IMR-90 (cell line): ENCODE measurements at regions not wholly inside any gene's neighbourhood (a gene's known extent, or its start where the extent isn't known, plus 50 kb on each side); places are given as distances from the start of the nearest gene placed in this dataset.

Source experiments
- FOS ChIP-seq: fragments of 150-350 bp; IDR thresholded peaks from 2 replicates; pipeline ENCODE4 v1.6.1; 2016; ENCODE audit warnings: low read depth, low read length
- POLR2A ChIP-seq: IDR thresholded peaks from 2 replicates; pipeline ENCODE4 v1.6.1; 2012; ENCODE audit warnings: mild to moderate bottlenecking, low read depth, low read length
- RCOR1 ChIP-seq: IDR thresholded peaks from 2 replicates; pipeline ENCODE4 v1.6.1; 2012; ENCODE audit warnings: mild to moderate bottlenecking, low read length, improper control_type of control experiment; ENCODE audit not compliant: insufficient replicate concordance
- SMC3 ChIP-seq: fragments of 150-350 bp; IDR thresholded peaks from 2 replicates; pipeline ENCODE4 v1.6.1; 2016; ENCODE audit warnings: low read depth, mild to moderate bottlenecking, antibody characterized with exemption, low read length, moderate library complexity
- TF ChIP-seq, protein P1 (sequence below): conservative IDR thresholded peaks from 2 replicates; pipeline ENCODE4 v1.5.1; 2012; ENCODE audit warnings: mild to moderate bottlenecking, low read depth, low read length, improper control_type of control experiment

DNA sequence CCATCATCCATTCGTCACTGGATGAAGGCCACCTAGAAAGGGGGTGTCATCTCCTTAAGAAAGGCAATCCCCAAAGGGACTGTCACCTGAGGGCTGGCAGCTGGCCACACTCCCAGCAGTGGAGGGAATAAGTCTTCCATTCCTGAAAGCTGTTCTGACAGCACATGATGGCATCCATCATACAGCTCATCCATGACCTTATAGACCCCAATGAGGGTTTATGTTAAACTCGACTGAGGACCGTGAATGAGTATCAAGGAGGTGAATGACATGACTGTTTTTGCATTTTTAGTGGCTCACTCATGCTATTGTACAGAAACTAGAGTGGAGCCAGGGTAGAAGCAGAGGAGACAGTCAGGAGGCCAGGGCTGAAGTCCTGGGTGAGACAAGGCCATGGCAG, 203.1 kb upstream of the CNR1 start:
- no peak for TF ChIP-seq POLR2A
- TF ChIP-seq, protein P1, sequence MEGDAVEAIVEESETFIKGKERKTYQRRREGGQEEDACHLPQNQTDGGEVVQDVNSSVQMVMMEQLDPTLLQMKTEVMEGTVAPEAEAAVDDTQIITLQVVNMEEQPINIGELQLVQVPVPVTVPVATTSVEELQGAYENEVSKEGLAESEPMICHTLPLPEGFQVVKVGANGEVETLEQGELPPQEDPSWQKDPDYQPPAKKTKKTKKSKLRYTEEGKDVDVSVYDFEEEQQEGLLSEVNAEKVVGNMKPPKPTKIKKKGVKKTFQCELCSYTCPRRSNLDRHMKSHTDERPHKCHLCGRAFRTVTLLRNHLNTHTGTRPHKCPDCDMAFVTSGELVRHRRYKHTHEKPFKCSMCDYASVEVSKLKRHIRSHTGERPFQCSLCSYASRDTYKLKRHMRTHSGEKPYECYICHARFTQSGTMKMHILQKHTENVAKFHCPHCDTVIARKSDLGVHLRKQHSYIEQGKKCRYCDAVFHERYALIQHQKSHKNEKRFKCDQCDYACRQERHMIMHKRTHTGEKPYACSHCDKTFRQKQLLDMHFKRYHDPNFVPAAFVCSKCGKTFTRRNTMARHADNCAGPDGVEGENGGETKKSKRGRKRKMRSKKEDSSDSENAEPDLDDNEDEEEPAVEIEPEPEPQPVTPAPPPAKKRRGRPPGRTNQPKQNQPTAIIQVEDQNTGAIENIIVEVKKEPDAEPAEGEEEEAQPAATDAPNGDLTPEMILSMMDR, result no peak
- TF ChIP-seq FOS, result no peak
- no peak for TF ChIP-seq SMC3
- TF ChIP-seq RCOR1, result no peak
